ENCODE measurements at regions not wholly inside any gene's neighbourhood (a gene's known extent, or its start where the extent isn't known, plus 50 kb on each side); places are given as distances from the start of the nearest gene placed in this dataset.

GRCh38 chr9:84403288-84403687 lies 62.7 kb upstream of the SLC28A3 start:
- DNase-seq (ENCODE audit: low read depth, low spot score): no peak
- TF ChIP-seq CTCF (conservative IDR thresholded peaks at IDR 0.05): no peak
- Mint-ChIP-seq H3K4me3 (no peak overlapping the region), H3K36me3 (ENCODE audit: low read depth) (no peaks in the 10 kb centered on the region), H3K9me3 (peaks cover 4% of the 10 kb centered on the region), H3K27ac (ENCODE audit: unreplicated experiment) (no peak overlapping the region), H3K27me3 (ENCODE audit: low read depth) (no peaks in the 10 kb centered on the region), H3K4me1 (no peaks in the 10 kb centered on the region)

GRCh38 chr9:84404095-84404686 lies 63.6 kb upstream of the SLC28A3 start:
- H3K27ac Mint-ChIP-seq (ENCODE audit: unreplicated experiment): no peak overlapping the region
- peak; percentile 29 for DNase-seq (ENCODE audit: low read depth, low spot score)
- TF ChIP-seq CTCF (conservative IDR thresholded peaks at IDR 0.05): peak; percentile 65
- no peak overlapping the region for H3K4me3 Mint-ChIP-seq
- H3K27me3 Mint-ChIP-seq (ENCODE audit: low read depth): no peaks in the 10 kb centered on the region
- H3K9me3 Mint-ChIP-seq: peaks cover 4% of the 10 kb centered on the region
- H3K4me1 Mint-ChIP-seq: no peaks in the 10 kb centered on the region
- no peaks in the 10 kb centered on the region for H3K36me3 Mint-ChIP-seq (ENCODE audit: low read depth)

GRCh38 chr9:84405667-84406066 lies 65.1 kb upstream of the SLC28A3 start:
- H3K9me3 Mint-ChIP-seq: peaks cover 4% of the 10 kb centered on the region

GRCh38 chr9:84408416-84408815 lies 67.9 kb upstream of the SLC28A3 start:
- no peak for TF ChIP-seq CTCF (conservative IDR thresholded peaks at IDR 0.05)
- Mint-ChIP-seq H3K4me1 (peaks cover 12% of the 10 kb centered on the region), H3K9me3 (peaks cover 4% of the 10 kb centered on the region), H3K36me3 (ENCODE audit: low read depth) (no peaks in the 10 kb centered on the region), H3K4me3 (no peak overlapping the region), H3K27me3 (ENCODE audit: low read depth) (no peaks in the 10 kb centered on the region), H3K27ac (ENCODE audit: unreplicated experiment) (no peak overlapping the region)
- no peak for DNase-seq (ENCODE audit: low read depth, low spot score)

More at GRCh38 chr9:84405667-84406066, 65.1 kb upstream of the SLC28A3 start:
- no peak for TF ChIP-seq CTCF (conservative IDR thresholded peaks at IDR 0.05)
- Mint-ChIP-seq H3K27me3 (ENCODE audit: low read depth) (no peaks in the 10 kb centered on the region), H3K4me1 (no peaks in the 10 kb centered on the region), H3K36me3 (ENCODE audit: low read depth) (no peaks in the 10 kb centered on the region), H3K4me3 (no peak overlapping the region), H3K27ac (ENCODE audit: unreplicated experiment) (no peak overlapping the region)
- DNase-seq (ENCODE audit: low read depth, low spot score): no peak

GRCh38 chr9:84411683-84412267 lies 71.2 kb upstream of the SLC28A3 start:
- no peak overlapping the region for H3K4me3 Mint-ChIP-seq
- peaks cover 12% of the 10 kb centered on the region for H3K4me1 Mint-ChIP-seq
- no peak for DNase-seq (ENCODE audit: low read depth, low spot score)
- H3K9me3 Mint-ChIP-seq: peaks cover 4% of the 10 kb centered on the region
- TF ChIP-seq CTCF (conservative IDR thresholded peaks at IDR 0.05): no peak
- no peak overlapping the region for H3K27ac Mint-ChIP-seq (ENCODE audit: unreplicated experiment)
- no peaks in the 10 kb centered on the region for H3K27me3 Mint-ChIP-seq (ENCODE audit: low read depth)
- H3K36me3 Mint-ChIP-seq (ENCODE audit: low read depth): no peaks in the 10 kb centered on the region

Measured in neural crest cell (in vitro differentiated cells).